H7 (cell line): ENCODE measurements at regions not wholly inside any gene's neighbourhood (a gene's known extent, or its start where the extent isn't known, plus 50 kb on each side); places are given as distances from the start of the nearest gene placed in this dataset.

ENCODE experiments used
- DNase-seq: peaks from one replicate; pipeline ENCODE4 v3.0.0; 2012
- H3K27me3 ChIP-seq: 2 replicates; pipeline ENCODE4 v1.6.0; 2011; ENCODE audit warnings: mild to moderate bottlenecking, low read length; ENCODE audit not compliant: control insufficient read depth, insufficient read depth
- H3K36me3 ChIP-seq: replicated peaks from 2 replicates; pipeline ENCODE4 v1.5.1; 2011; ENCODE audit warnings: low read length; ENCODE audit not compliant: control insufficient read depth, insufficient read depth
- H3K4me3 ChIP-seq: 2 replicates; pipeline ENCODE4 v1.5.1; 2011; ENCODE audit warnings: low read depth, mild to moderate bottlenecking, control low read depth, low read length, moderate library complexity; ENCODE audit not compliant: insufficient read depth

GRCh38 chr1:56363007-56363770 lies 216.2 kb downstream of the PLPP3 start:
- Histone ChIP-seq H3K4me3 (no peak overlapping the region), H3K36me3 (no peaks in the 10 kb centered on the region), H3K27me3 (no peaks in the 10 kb centered on the region)
- DNase-seq, result no peak

- no peak for DNase-seq
- H3K27me3 ChIP-seq, result no peaks in the 10 kb centered on the region
- H3K36me3 ChIP-seq, result no peaks in the 10 kb centered on the region
- H3K4me3 ChIP-seq, result no peak overlapping the region
These were observed 219.3 kb downstream of the PLPP3 start for GRCh38 chr1:56360021-56360420.

DNA sequence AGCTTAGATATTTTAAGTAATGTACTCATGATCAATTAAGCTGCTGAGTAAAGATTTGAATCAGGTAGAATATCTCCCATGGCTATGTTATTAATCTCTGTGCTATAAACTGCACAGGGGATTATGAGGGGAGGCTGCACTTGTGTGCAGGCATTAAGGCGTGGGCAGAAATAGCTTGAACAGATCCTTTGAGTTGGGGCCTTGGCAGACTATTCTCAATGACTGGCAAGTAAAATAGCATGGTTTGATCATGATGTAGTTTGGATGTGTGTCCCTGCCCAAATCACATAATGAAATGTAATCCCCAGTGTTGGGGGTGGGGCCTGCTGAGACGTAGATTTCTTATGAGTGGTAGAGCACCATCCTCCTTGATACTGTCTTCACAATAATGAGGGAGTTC lies 220.3 kb downstream of the PLPP3 start:
- Histone ChIP-seq H3K4me3 (no peak overlapping the region), H3K36me3 (no peaks in the 10 kb centered on the region), H3K27me3 (no peaks in the 10 kb centered on the region)
- no peak for DNase-seq

- no peak overlapping the region for H3K4me3 ChIP-seq
- no peak for DNase-seq
- no peaks in the 10 kb centered on the region for H3K36me3 ChIP-seq
- H3K27me3 ChIP-seq, result no peaks in the 10 kb centered on the region
These were observed 221.3 kb downstream of the PLPP3 start for GRCh38 chr1:56357927-56358690.

GRCh38 chr1:56356376-56356990 lies 222.9 kb downstream of the PLPP3 start:
- Histone ChIP-seq H3K36me3 (no peaks in the 10 kb centered on the region), H3K27me3 (no peaks in the 10 kb centered on the region), H3K4me3 (no peak overlapping the region)
- DNase-seq, result no peak

GRCh38 chr1:56355918-56356317 lies 223.4 kb downstream of the PLPP3 start:
- no peak overlapping the region for H3K4me3 ChIP-seq
- no peak for DNase-seq
- no peaks in the 10 kb centered on the region for H3K36me3 ChIP-seq
- no peaks in the 10 kb centered on the region for H3K27me3 ChIP-seq

- no peaks in the 10 kb centered on the region for H3K27me3 ChIP-seq
- no peak overlapping the region for H3K4me3 ChIP-seq
- H3K36me3 ChIP-seq, result no peaks in the 10 kb centered on the region
- DNase-seq, result no peak
These were observed 223.9 kb downstream of the PLPP3 start for GRCh38 chr1:56355422-56355821.

GRCh38 chr1:56345831-56346230 lies 233.5 kb downstream of the PLPP3 start:
- DNase-seq, result no peak
- no peaks in the 10 kb centered on the region for H3K27me3 ChIP-seq
- no peaks in the 10 kb centered on the region for H3K36me3 ChIP-seq
- H3K4me3 ChIP-seq, result no peak overlapping the region

GRCh38 chr1:56340977-56341376 lies 238.4 kb downstream of the PLPP3 start:
- Histone ChIP-seq H3K27me3 (no peaks in the 10 kb centered on the region), H3K4me3 (no peak overlapping the region), H3K36me3 (no peaks in the 10 kb centered on the region)
- no peak for DNase-seq

DNA sequence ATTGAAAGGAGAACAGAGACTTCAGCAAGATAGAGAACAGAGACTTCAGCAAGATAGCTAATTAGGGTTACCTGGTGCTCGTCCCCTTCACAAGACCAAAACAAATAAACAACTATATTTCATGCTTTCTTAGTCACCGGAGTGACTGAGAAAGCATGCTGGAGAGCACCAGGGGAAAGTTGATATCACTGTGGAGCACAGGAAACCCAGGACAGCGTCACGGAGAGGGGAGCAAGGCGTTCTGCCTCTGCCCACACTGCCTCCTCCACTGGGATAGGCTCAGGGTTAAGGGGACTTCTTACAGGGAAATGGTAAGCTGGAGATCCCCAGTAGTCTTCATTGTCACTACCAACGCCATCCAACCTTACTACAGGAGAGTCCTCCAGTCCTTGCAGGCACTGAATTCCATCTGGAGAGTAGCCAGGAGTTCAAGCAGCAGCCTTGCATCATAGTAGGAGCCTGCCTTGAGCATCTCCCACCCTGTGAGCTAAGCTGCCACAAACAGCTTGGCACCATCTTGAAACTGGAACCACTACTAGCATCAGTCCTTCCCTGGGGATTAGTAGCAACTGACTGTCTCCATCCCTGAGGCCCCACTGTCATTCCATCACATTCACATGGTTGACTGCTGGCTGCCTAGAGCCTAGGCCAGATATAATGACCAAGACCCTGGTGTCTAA lies 239.4 kb downstream of the PLPP3 start:
- no peak for DNase-seq
- Histone ChIP-seq H3K4me3 (no peak overlapping the region), H3K36me3 (no peaks in the 10 kb centered on the region)

GRCh38 chr1:56339093-56339492 lies 240.3 kb downstream of the PLPP3 start:
- no peak for DNase-seq
- H3K27me3 ChIP-seq, result no peaks in the 10 kb centered on the region
- no peak overlapping the region for H3K4me3 ChIP-seq
- no peaks in the 10 kb centered on the region for H3K36me3 ChIP-seq

More for the DNA sequence above, 239.4 kb downstream of the PLPP3 start:
- H3K27me3 ChIP-seq, result no peaks in the 10 kb centered on the region

DNA sequence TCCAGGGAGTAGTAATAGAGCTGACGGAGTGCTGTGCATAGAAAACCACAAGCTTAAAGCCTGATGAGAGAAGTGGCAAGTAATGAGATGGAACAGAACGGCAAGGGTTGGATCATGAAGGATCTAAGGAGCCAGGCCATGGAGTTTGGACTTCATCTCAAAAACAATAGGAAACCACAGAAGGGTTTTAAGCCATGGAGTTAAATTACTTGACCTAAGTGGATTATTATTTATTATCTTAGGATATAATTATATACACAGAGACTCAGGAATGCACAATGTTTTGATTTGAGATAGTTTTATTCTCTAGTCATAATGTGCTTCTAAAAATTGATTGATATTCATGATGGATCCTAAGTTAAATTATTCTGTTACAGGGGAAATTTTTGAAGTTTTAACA lies 242.4 kb downstream of the PLPP3 start:
- H3K4me3 ChIP-seq, result no peak overlapping the region
- DNase-seq, result no peak
- no peaks in the 10 kb centered on the region for H3K27me3 ChIP-seq
- H3K36me3 ChIP-seq, result no peaks in the 10 kb centered on the region

GRCh38 chr1:56335394-56335793 lies 244.0 kb downstream of the PLPP3 start:
- Histone ChIP-seq H3K27me3 (no peaks in the 10 kb centered on the region), H3K36me3 (no peaks in the 10 kb centered on the region), H3K4me3 (no peak overlapping the region)
- DNase-seq, result no peak

- no peaks in the 10 kb centered on the region for H3K36me3 ChIP-seq
- H3K27me3 ChIP-seq, result no peaks in the 10 kb centered on the region
- H3K4me3 ChIP-seq, result no peak overlapping the region
- no peak for DNase-seq
These were observed 245.3 kb downstream of the PLPP3 start for GRCh38 chr1:56334047-56334446.
